Gastrocnemius medialis (tissue), 4 donors: ENCODE measurements at regions not wholly inside any gene's neighbourhood (a gene's known extent, or its start where the extent isn't known, plus 50 kb on each side); places are given as distances from the start of the nearest gene placed in this dataset.

Experiments
- ATAC-seq, 2 donors: fragments of 150-250 bp; one replicate each; pipeline ENCODE4 v1.9.1; 2016
- DNase-seq, 2 donors: peaks; one replicate each; pipeline ENCODE4 v3.0.0-alpha.2; 2019
- H3K27ac ChIP-seq, 4 donors: fragments of 200-600 bp; sonication (generic); 1 replicate in 1 of 4; 2 replicates in 3 of 4; pipeline ENCODE4 v1.5.1; 2016 to 2018; ENCODE audit warnings: mild to moderate bottlenecking in 2 of 4, moderate library complexity in 1 of 4
- H3K27me3 ChIP-seq, 3 donors: fragments of 200-600 bp; sonication (generic) in 2 of 3; 1 replicate in 1 of 3; 2 replicates in 2 of 3; pipeline versions ENCODE4 v1.5.1 to v1.6.0; 2016 to 2019; ENCODE audit warnings: mild to moderate bottlenecking in 1 of 3, moderate library complexity in 1 of 3
- H3K36me3 ChIP-seq, 2 donors: fragments of 200-600 bp; sonication (generic) in 1 of 2; one replicate each; pipeline ENCODE4 v1.5.1; 2017 to 2018
- H3K4me1 ChIP-seq, 2 donors: fragments of 200-600 bp; sonication (generic) in 1 of 2; one replicate each; pipeline ENCODE4 v1.5.1; 2016 to 2017; ENCODE audit warnings: mild to moderate bottlenecking in 2 of 2
- H3K4me3 ChIP-seq, 4 donors: fragments of 200-600 bp; sonication (generic) in 3 of 4; 1 replicate in 1 of 4; 2 replicates in 3 of 4; pipeline ENCODE4 v1.5.1; 2016 to 2019; ENCODE audit warnings: mild to moderate bottlenecking in 2 of 4
- H3K9me3 ChIP-seq, 3 donors: fragments of 200-600 bp; sonication (generic) in 2 of 3; 1 replicate in 1 of 3; 2 replicates in 2 of 3; pipeline ENCODE4 v1.5.1; 2016 to 2019
- CTCF ChIP-seq, 5 experiments: fragments of 450-650 bp in 3 of 5; fragments of 200-600 bp in 2 of 5; sonication (generic) in 2 of 5; IDR thresholded peaks in 4 of 5; conservative IDR thresholded peaks in 1 of 5; 1 replicate in 4 of 5; 2 replicates in 1 of 5; pipeline ENCODE4 v1.5.1; 2016 to 2019; ENCODE audit warnings: antibody characterized with exemption in 5 of 5, mild to moderate bottlenecking in 3 of 5, moderate library complexity in 3 of 5
- POLR2A ChIP-seq, 2 donors: fragments of 450-650 bp; IDR thresholded peaks; one replicate each; pipeline ENCODE4 v1.6.1; 2017; ENCODE audit warnings: antibody characterized with exemption in 2 of 2, mild to moderate bottlenecking in 2 of 2, moderate library complexity in 2 of 2
- in situ Hi-C, 4 donors: fragments of 200-750 bp; cut with MboI; loops; one replicate each; pipeline versions ENCODE4 v1.15.0 to v1.8.0; 2017; ENCODE audit warnings: low sequenced_read_pairs in 4 of 4
- intact Hi-C: fragments of 100-400 bp; cut with DNase I; formaldehyde crosslinking; loops from one replicate; pipeline ENCODE4 v1.15.1; 2023; ENCODE audit warnings: low total_unique reads

DNA sequence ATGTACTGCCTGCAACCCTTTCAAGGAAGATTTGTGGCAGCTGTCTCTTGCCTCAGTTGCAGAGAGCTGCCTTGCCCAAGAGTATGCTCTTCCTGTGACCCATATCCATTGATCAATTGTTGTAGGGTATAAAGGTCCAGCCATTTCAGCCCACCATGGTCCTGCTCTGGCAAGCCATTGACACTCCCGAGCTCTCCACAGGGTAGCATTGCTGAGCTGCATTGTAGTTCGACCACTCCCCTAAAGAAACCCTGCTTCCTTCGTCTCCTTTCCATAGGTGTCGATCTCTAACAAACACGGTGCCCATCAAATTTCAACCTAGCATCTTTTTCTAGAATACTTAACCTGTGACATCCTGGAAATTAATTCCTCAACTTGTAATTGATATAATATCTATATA, 104.9 kb upstream of the NDUFV2 start:
- H3K9me3 ChIP-seq, result no peaks in the 10 kb centered on the region
- peaks cover 12 to 15% of the 10 kb centered on the region in 2 donors for H3K4me1 ChIP-seq
- no peak for ATAC-seq
- H3K27me3 ChIP-seq, result no peaks in the 10 kb centered on the region
- H3K36me3 ChIP-seq, result no peaks in the 10 kb centered on the region
- no peak overlapping the region for H3K27ac ChIP-seq
- TF ChIP-seq CTCF (IDR thresholded peaks at IDR 0.05 in 4 of 5, conservative IDR thresholded peaks at IDR 0.05 in 1 of 5) (no peak), POLR2A (IDR thresholded peaks at IDR 0.05) (no peak)
- intact Hi-C loops, result no loop called here
- DNase-seq, result no peak
- H3K4me3 ChIP-seq, result no peak overlapping the region
- in situ Hi-C loops, result loop anchor here in 1 of 4 donors (25.0 kb wide), 1 partner anchor 510 kb away; no protein-coding TSS in a partner anchor

DNA sequence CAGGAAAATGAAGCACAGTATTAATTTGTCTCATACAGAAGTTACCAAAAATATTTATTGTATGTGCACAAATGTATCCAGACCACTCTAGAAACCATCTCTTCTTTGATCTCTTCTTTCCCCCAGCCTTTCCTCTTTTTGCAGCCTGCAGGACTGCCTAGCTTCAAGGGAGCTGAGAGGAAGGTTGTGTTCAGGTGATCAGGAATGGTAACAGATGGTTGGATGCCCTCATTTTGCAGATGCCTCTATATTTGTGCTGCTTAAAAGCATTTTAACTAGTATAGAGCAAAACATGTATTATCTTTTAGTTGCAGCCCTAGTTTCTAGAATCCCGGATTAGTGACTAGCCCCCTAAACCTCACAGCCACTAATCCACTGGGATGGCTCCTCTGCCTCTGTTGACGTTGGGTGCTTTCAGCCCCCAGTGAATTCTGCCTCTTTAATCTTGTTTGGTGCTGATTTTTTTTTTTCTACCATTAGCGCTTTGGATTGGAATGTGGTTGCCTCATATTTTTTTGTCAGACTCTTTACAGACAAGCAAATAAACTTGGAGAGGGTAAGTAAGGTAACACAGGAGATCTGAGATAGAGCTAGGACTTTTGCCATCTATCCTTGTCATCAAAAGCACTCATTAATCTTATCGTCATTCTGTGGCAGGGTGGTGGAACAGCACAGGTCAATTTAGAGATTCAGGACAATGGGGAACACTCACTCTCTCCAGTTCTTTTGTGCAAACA, 103.8 kb upstream of the NDUFV2 start:
- Histone ChIP-seq H3K36me3 (no peaks in the 10 kb centered on the region), H3K9me3 (no peaks in the 10 kb centered on the region), H3K27ac (no peak overlapping the region), H3K4me3 (no peak overlapping the region), H3K27me3 (no peaks in the 10 kb centered on the region), H3K4me1 (peaks cover 12 to 15% of the 10 kb centered on the region in 2 donors)
- intact Hi-C loops (no loop called here), in situ Hi-C loops (loop anchor here in 1 of 4 donors (25.0 kb wide), 1 partner anchor 511 kb away; no protein-coding TSS in a partner anchor)
- DNase-seq (no peak), ATAC-seq (no peak)
- no peak for TF ChIP-seq POLR2A (IDR thresholded peaks at IDR 0.05)
- TF ChIP-seq CTCF (IDR thresholded peaks at IDR 0.05 in 4 of 5, conservative IDR thresholded peaks at IDR 0.05 in 1 of 5), result no peak

GRCh38 chr18:8999872-9000271, 102.6 kb upstream of the NDUFV2 start:
- Histone ChIP-seq H3K36me3 (no peaks in the 10 kb centered on the region), H3K9me3 (no peaks in the 10 kb centered on the region), H3K4me3 (no peak overlapping the region), H3K27ac (no peak overlapping the region), H3K27me3 (no peaks in the 10 kb centered on the region), H3K4me1 (peaks cover 12 to 15% of the 10 kb centered on the region in 2 donors)
- ATAC-seq (no peak), DNase-seq (no peak)
- TF ChIP-seq POLR2A (IDR thresholded peaks at IDR 0.05) (no peak), CTCF (IDR thresholded peaks at IDR 0.05 in 4 of 5, conservative IDR thresholded peaks at IDR 0.05 in 1 of 5) (no peak)
- intact Hi-C loops, result no loop called here
- in situ Hi-C loops, result loop anchor here in 1 of 4 donors (25.0 kb wide), 1 partner anchor 513 kb away; no protein-coding TSS in a partner anchor

DNA sequence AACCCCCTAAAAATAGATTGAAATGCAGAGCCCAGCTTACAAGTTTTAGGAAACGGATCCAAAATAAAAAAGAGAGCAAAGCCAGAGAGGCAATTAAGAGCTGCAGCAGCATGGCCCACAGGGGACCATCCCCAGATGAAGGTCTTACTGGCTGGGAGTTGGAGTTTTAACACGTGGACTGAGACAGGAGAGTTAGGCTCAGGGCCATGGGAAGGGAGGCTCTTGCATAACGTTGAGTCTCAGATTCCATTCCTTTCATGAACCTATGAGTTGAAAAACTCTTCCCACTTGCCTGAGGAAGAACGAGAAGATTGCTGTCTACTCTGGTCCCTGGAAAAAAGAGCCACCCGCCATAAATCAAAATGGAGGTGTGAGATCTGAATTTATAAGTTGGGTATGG, 101.8 kb upstream of the NDUFV2 start:
- Histone ChIP-seq H3K9me3 (no peaks in the 10 kb centered on the region), H3K36me3 (no peaks in the 10 kb centered on the region), H3K27me3 (no peaks in the 10 kb centered on the region), H3K27ac (no peak overlapping the region), H3K4me1 (peaks cover 12 to 15% of the 10 kb centered on the region in 2 donors), H3K4me3 (no peak overlapping the region)
- TF ChIP-seq CTCF (IDR thresholded peaks at IDR 0.05 in 4 of 5, conservative IDR thresholded peaks at IDR 0.05 in 1 of 5) (no peak), POLR2A (IDR thresholded peaks at IDR 0.05) (no peak)
- DNase-seq, result peak; percentile 20 to 53
- in situ Hi-C loops, result no loop called here
- ATAC-seq, result peak; percentile 82 to 95
- intact Hi-C loops, result no loop called here
